ENCODE measurements at regions not wholly inside any gene's neighbourhood (a gene's known extent, or its start where the extent isn't known, plus 50 kb on each side); places are given as distances from the start of the nearest gene placed in this dataset.

DNA sequence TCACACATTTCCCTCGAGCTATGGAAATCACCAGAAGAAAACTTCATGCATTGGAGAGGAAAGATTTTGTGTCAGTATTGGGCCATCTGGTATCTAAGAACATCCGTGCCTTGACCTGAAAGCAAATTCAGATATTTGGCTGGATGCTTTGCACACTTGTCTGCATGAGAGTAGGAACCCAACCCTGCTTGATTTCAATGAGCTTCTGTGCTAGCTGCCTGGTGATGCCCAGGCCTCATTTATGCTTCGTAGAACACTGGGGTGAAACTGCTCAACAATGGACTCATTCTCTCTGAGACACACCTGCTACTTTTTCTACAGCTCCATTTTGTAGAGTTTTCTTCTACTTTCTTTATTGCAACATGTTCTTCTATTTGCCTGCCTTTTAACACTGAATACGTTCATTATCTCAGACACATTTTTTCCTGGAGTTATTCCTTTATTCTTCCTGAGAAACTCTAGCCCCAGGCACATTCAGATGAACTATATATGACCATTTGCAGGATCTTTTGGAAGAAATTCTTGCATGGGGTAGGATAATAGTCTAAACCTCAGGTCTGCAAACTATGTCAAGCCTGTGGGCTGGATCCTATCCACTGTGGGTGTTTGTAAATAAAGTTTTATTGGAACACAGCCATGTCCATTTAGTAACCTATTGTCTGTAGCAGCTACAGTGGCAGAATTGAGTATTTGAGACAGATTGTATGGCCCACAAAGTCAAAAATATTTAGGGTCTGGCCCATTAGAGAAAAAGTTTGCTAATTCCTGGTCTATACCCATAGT, 83.8 kb upstream of the CLCN4 start:
- no peaks in the 10 kb centered on the region for H3K9me3 ChIP-seq
- intact Hi-C loops (cut with DNase I; ENCODE audit: low total_unique reads) (no loop called here), in situ Hi-C loops (cut with MboI; ENCODE audit: low sequenced_read_pairs in 4 of 4) (no loop called here)
- no peak for DNase-seq
- H3K27me3 ChIP-seq, result no peaks in the 10 kb centered on the region
- H3K27ac ChIP-seq, result no peak overlapping the region
- ATAC-seq, result no peak
- no peaks in the 10 kb centered on the region for H3K4me1 ChIP-seq
- no peak overlapping the region for H3K4me3 ChIP-seq
- H3K36me3 ChIP-seq, result no peaks in the 10 kb centered on the region
- TF ChIP-seq, protein P1, sequence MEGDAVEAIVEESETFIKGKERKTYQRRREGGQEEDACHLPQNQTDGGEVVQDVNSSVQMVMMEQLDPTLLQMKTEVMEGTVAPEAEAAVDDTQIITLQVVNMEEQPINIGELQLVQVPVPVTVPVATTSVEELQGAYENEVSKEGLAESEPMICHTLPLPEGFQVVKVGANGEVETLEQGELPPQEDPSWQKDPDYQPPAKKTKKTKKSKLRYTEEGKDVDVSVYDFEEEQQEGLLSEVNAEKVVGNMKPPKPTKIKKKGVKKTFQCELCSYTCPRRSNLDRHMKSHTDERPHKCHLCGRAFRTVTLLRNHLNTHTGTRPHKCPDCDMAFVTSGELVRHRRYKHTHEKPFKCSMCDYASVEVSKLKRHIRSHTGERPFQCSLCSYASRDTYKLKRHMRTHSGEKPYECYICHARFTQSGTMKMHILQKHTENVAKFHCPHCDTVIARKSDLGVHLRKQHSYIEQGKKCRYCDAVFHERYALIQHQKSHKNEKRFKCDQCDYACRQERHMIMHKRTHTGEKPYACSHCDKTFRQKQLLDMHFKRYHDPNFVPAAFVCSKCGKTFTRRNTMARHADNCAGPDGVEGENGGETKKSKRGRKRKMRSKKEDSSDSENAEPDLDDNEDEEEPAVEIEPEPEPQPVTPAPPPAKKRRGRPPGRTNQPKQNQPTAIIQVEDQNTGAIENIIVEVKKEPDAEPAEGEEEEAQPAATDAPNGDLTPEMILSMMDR (IDR thresholded peaks at IDR 0.05 in 4 of 5, conservative IDR thresholded peaks at IDR 0.05 in 1 of 5), result no peak

DNA sequence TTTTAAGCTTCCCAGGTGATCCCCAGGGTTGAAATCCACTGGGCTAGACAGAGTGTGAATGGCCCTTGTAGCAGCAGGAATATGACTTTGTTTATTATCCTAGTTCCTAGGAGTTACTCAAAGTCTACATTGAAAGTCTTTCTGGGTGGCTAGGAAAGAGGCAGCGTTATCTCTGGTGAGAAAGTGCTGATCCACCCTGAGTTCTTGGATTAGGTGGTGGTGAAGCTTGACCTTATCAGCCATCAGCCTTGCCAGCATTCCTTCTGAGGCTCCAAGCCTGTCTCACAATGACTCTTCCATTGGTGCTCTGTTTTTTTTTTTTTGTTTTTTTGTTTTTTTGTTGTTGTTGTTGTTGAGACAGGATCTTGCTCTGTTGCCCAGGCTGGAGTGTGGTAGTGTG, 83.1 kb upstream of the CLCN4 start:
- no peak overlapping the region for H3K4me3 ChIP-seq
- no peaks in the 10 kb centered on the region for H3K36me3 ChIP-seq
- no peaks in the 10 kb centered on the region for H3K27me3 ChIP-seq
- no peak for ATAC-seq
- DNase-seq, result no peak
- H3K4me1 ChIP-seq, result no peaks in the 10 kb centered on the region
- intact Hi-C loops (cut with DNase I; ENCODE audit: low total_unique reads) (no loop called here), in situ Hi-C loops (cut with MboI; ENCODE audit: low sequenced_read_pairs in 4 of 4) (no loop called here)
- H3K9me3 ChIP-seq, result no peaks in the 10 kb centered on the region
- TF ChIP-seq POLR2A (IDR thresholded peaks at IDR 0.05), result no peak
- TF ChIP-seq, protein P1 (IDR thresholded peaks at IDR 0.05 in 4 of 5, conservative IDR thresholded peaks at IDR 0.05 in 1 of 5), result no peak
- no peak overlapping the region for H3K27ac ChIP-seq

DNA sequence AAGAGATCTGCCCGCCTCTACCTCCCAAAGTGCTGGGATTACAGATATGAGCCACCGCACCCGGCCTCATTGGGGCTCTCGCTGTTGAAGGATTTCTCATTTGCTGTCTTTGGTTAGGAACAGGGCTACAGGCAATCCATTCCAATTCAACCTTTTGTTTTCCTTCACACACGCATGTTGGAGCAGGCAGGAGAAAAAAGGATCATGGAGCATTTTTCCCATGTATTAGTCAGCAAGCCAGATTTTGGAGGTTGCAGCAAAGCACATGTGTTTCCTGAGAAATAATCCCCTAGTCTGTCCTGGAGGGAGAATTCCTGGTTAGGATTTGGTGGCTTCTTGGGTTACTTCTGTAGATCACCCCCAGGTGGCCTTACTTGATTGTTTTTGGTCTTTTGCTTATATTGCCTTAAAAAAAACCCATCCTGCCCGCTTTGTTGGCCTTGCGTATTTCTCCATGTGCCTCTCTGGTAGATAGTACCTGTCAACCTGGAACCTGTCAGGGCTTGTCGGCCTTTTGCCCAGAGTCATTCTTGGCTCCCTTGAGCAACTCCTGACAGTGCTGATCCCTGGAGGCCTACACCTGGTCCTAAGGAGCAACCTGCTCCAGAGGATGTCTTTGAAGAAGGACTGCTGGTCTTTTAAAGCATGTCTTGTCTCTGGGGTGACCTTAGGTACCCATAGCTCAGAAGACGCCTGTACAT, 82.4 kb upstream of the CLCN4 start:
- Histone ChIP-seq H3K27me3 (no peaks in the 10 kb centered on the region), H3K9me3 (no peaks in the 10 kb centered on the region), H3K27ac (no peak overlapping the region), H3K36me3 (no peaks in the 10 kb centered on the region), H3K4me3 (no peak overlapping the region), H3K4me1 (no peaks in the 10 kb centered on the region)
- TF ChIP-seq POLR2A (IDR thresholded peaks at IDR 0.05), result no peak
- TF ChIP-seq, protein P1 (IDR thresholded peaks at IDR 0.05 in 4 of 5, conservative IDR thresholded peaks at IDR 0.05 in 1 of 5), result no peak
- no peak for ATAC-seq
- DNase-seq, result no peak
- intact Hi-C loops (cut with DNase I; ENCODE audit: low total_unique reads) (no loop called here), in situ Hi-C loops (cut with MboI; ENCODE audit: low sequenced_read_pairs in 4 of 4) (no loop called here)

DNA sequence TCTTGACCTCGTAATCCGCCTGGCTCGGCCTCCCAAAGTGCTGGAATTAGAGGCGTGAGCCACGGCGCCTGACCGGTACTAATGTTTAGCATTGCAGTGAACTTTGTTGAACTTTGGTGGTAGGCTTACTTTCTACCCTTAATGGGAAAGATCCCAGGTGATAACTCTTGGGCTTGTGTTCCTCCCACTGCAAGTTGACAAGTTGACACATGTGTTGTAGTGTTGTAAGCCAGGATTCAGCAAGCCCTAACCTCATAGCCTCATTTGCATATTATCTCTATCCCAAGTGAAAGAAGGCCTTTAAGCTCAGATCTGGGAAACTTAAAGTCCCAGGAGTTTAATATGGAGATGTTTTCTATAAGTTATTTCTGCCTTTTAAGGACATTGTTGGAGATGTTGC, 80.0 kb upstream of the CLCN4 start:
- Histone ChIP-seq H3K27ac (no peak overlapping the region), H3K27me3 (no peaks in the 10 kb centered on the region), H3K9me3 (no peaks in the 10 kb centered on the region), H3K4me3 (no peak overlapping the region), H3K36me3 (no peaks in the 10 kb centered on the region), H3K4me1 (no peaks in the 10 kb centered on the region)
- in situ Hi-C loops (cut with MboI; ENCODE audit: low sequenced_read_pairs in 4 of 4) (no loop called here), intact Hi-C loops (cut with DNase I; ENCODE audit: low total_unique reads) (no loop called here)
- ATAC-seq, result no peak
- no peak for DNase-seq
- TF ChIP-seq, protein P1 (IDR thresholded peaks at IDR 0.05 in 4 of 5, conservative IDR thresholded peaks at IDR 0.05 in 1 of 5), result no peak
- TF ChIP-seq POLR2A (IDR thresholded peaks at IDR 0.05), result no peak
